ENCODE measurements at regions not wholly inside any gene's neighbourhood (a gene's known extent, or its start where the extent isn't known, plus 50 kb on each side); places are given as distances from the start of the nearest gene placed in this dataset.

DNA sequence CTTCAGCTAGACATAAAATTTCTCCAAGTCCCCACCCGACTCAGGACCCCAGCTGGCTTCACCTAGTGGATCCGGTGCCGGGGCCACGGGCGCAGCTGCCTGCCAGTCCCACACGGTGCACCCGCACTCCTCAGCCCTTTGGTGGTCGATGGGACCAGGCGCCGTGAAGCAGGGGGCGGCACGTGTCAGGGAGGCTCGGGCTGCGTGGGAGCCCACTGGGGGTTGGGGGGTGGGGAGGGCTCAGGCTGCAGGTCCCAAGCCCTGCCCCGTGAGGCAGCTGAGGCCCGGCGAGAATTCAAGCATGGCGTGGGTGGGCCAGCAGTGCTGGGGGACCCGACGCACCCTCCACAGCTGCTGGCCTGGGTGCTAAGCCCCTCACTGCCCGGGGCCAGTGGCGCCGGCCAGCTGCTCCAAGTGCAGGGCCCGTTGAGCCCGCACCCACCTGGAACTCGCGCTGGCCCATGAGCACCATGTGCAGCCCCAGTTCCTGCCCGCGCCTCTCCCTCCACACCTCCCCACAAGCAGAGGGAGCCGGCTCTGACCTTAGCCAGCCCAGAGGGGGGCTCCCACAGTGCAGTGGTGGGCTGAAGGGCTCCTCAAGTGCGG is 747.0 kb downstream of the FAM181B start:
- Histone ChIP-seq H3K27ac (no peak overlapping the region), H3K4me3 (no peak overlapping the region), H3K4me2 (no peak overlapping the region), H3K4me1 (no peaks in the 10 kb centered on the region), H3K9me3 (no peaks in the 10 kb centered on the region; the same call in 2 of the 3 replicates)
- 20% methylated on average over 1 of the region's 31 CpGs for WGBS (ENCODE audit: missing lambda C conversion rate)
- no peak for DNase-seq (ENCODE audit: low read depth in 1 of 2, low spot score in 1 of 2)
- TF ChIP-seq, protein P1, sequence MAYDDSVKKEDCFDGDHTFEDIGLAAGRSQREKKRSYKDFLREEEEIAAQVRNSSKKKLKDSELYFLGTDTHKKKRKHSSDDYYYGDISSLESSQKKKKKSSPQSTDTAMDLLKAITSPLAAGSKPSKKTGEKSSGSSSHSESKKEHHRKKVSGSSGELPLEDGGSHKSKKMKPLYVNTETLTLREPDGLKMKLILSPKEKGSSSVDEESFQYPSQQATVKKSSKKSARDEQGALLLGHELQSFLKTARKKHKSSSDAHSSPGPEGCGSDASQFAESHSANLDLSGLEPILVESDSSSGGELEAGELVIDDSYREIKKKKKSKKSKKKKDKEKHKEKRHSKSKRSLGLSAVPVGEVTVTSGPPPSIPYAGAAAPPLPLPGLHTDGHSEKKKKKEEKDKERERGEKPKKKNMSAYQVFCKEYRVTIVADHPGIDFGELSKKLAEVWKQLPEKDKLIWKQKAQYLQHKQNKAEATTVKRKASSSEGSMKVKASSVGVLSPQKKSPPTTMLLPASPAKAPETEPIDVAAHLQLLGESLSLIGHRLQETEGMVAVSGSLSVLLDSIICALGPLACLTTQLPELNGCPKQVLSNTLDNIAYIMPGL (CRISPR knock-in tag; IDR thresholded peaks at IDR 0.05; ENCODE audit: borderline replicate concordance): no peak
- no peak for TF ChIP-seq SMC3 (IDR thresholded peaks at IDR 0.05)
- TF ChIP-seq, protein P2, sequence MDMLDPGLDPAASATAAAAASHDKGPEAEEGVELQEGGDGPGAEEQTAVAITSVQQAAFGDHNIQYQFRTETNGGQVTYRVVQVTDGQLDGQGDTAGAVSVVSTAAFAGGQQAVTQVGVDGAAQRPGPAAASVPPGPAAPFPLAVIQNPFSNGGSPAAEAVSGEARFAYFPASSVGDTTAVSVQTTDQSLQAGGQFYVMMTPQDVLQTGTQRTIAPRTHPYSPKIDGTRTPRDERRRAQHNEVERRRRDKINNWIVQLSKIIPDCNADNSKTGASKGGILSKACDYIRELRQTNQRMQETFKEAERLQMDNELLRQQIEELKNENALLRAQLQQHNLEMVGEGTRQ (IDR thresholded peaks at IDR 0.05): no peak
- no peak for FAIRE-seq
- CTCF ChIA-PET: no interaction called here
- POLR2A ChIA-PET: no interaction called here
- no peak for ATAC-seq

DNA sequence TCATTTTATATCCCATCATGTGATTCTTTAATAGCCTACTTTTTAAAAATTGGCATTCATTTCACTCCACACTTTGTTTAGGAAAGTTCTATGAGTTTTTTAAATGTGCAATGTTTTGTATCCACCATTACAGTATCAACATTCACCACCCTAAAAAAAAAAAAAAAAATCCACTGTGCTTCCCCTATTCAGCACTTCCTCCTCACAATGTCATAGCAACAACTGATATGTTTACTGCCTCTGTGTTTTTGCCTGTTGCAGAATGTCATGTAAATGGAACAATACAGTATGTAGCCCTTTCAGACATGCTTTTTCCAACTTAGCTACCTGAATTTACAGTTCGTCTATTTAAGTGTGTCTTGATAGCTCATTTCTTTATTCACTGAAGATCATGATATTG is 754.2 kb downstream of the FAM181B start:
- ATAC-seq (no peak), FAIRE-seq (no peak), DNase-seq (ENCODE audit: low read depth in 1 of 2, low spot score in 1 of 2) (no peak)
- no peak for TF ChIP-seq KDM5A (IDR thresholded peaks at IDR 0.05)
- no peak for TF ChIP-seq RNF2 (IDR thresholded peaks at IDR 0.05; ENCODE audit: borderline replicate concordance, low read depth)
- no peak for TF ChIP-seq TFCP2L1 (CRISPR knock-in tag; IDR thresholded peaks at IDR 0.05)
- TF ChIP-seq CBX2 (IDR thresholded peaks at IDR 0.05; ENCODE audit: borderline replicate concordance, low read depth): no peak
- TF ChIP-seq SREBF2 (IDR thresholded peaks at IDR 0.05): no peak
- TF ChIP-seq KDM1A (IDR thresholded peaks at IDR 0.05; ENCODE audit: low read depth): no peak
- TF ChIP-seq ZSCAN20 (CRISPR knock-in tag; IDR thresholded peaks at IDR 0.05): no peak
- TF ChIP-seq, protein P3, sequence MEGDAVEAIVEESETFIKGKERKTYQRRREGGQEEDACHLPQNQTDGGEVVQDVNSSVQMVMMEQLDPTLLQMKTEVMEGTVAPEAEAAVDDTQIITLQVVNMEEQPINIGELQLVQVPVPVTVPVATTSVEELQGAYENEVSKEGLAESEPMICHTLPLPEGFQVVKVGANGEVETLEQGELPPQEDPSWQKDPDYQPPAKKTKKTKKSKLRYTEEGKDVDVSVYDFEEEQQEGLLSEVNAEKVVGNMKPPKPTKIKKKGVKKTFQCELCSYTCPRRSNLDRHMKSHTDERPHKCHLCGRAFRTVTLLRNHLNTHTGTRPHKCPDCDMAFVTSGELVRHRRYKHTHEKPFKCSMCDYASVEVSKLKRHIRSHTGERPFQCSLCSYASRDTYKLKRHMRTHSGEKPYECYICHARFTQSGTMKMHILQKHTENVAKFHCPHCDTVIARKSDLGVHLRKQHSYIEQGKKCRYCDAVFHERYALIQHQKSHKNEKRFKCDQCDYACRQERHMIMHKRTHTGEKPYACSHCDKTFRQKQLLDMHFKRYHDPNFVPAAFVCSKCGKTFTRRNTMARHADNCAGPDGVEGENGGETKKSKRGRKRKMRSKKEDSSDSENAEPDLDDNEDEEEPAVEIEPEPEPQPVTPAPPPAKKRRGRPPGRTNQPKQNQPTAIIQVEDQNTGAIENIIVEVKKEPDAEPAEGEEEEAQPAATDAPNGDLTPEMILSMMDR (IDR thresholded peaks at IDR 0.05): no peak
- TF ChIP-seq, protein P4, sequence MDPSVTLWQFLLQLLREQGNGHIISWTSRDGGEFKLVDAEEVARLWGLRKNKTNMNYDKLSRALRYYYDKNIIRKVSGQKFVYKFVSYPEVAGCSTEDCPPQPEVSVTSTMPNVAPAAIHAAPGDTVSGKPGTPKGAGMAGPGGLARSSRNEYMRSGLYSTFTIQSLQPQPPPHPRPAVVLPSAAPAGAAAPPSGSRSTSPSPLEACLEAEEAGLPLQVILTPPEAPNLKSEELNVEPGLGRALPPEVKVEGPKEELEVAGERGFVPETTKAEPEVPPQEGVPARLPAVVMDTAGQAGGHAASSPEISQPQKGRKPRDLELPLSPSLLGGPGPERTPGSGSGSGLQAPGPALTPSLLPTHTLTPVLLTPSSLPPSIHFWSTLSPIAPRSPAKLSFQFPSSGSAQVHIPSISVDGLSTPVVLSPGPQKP (IDR thresholded peaks at IDR 0.05; ENCODE audit: low read depth, low read length): no peak
- TF ChIP-seq NPAS2 (CRISPR knock-in tag; IDR thresholded peaks at IDR 0.05; ENCODE audit: borderline replicate concordance): no peak
- TF ChIP-seq ZNF302 (CRISPR knock-in tag; IDR thresholded peaks at IDR 0.05): no peak
- no peak for TF ChIP-seq BHLHE40 (IDR thresholded peaks at IDR 0.05; ENCODE audit: low read depth, low read length)
- no peak for TF ChIP-seq RCOR1 (IDR thresholded peaks at IDR 0.05; ENCODE audit: low read depth, low read length)
- TF ChIP-seq, protein P5, sequence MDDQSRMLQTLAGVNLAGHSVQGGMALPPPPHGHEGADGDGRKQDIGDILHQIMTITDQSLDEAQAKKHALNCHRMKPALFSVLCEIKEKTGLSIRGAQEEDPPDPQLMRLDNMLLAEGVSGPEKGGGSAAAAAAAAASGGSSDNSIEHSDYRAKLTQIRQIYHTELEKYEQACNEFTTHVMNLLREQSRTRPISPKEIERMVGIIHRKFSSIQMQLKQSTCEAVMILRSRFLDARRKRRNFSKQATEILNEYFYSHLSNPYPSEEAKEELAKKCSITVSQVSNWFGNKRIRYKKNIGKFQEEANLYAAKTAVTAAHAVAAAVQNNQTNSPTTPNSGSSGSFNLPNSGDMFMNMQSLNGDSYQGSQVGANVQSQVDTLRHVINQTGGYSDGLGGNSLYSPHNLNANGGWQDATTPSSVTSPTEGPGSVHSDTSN (IDR thresholded peaks at IDR 0.05): no peak
- no peak for TF ChIP-seq ESRRA (IDR thresholded peaks at IDR 0.05; ENCODE audit: borderline replicate concordance, low read length)
- no peak for TF ChIP-seq POLR2A (IDR thresholded peaks at IDR 0.05; ENCODE audit: low read length)
- H3K4me1 ChIP-seq: no peaks in the 10 kb centered on the region
- CTCF ChIA-PET: no interaction called here
- H3K27ac ChIP-seq: no peak overlapping the region
- no peak overlapping the region for H3K4me3 ChIP-seq
- H3K9me3 ChIP-seq: no peaks in the 10 kb centered on the region
- POLR2A ChIA-PET: no interaction called here
- no peak overlapping the region for H3K4me2 ChIP-seq
- 4% methylated on average over 1 of the region's 1 CpG for WGBS (ENCODE audit: missing lambda C conversion rate)
